CD14-positive monocyte (primary cell): ENCODE measurements at regions not wholly inside any gene's neighbourhood (a gene's known extent, or its start where the extent isn't known, plus 50 kb on each side); places are given as distances from the start of the nearest gene placed in this dataset.

Experiments used
- DNase-seq, 3 donors: peaks; one replicate each; pipeline ENCODE4 v3.0.0-alpha.2; 2011 to 2022
- H2AFZ ChIP-seq: 2 replicates; pipeline ENCODE4 v1.6.0; 2012; ENCODE audit warnings: mild to moderate bottlenecking, low read depth, low read length, inconsistent platforms; ENCODE audit not compliant: insufficient read depth, poor library complexity, severe bottlenecking
- H3K27ac ChIP-seq, 2 donors: 1 replicate in 1 of 2; 2 replicates in 1 of 2; pipeline ENCODE4 v1.5.1; 2012 to 2013; ENCODE audit warnings: low read length in 2 of 2, control low read depth in 1 of 2, inconsistent platforms in 1 of 2, low read depth in 1 of 2, mild to moderate bottlenecking in 1 of 2
- H3K27me3 ChIP-seq, 2 donors: one replicate each; pipeline versions ENCODE4 v1.6.0 to v1.6.1; 2011 to 2013; ENCODE audit warnings: low read length in 2 of 2; ENCODE audit not compliant: control insufficient read depth in 2 of 2, insufficient read depth in 2 of 2
- H3K36me3 ChIP-seq, 2 donors: replicated peaks in 1 of 2; 1 replicate in 1 of 2; 2 replicates in 1 of 2; pipeline versions ENCODE4 v1.5.1 to v1.6.1; 2012 to 2013; ENCODE audit warnings: low read length in 2 of 2, control low read depth in 1 of 2, inconsistent platforms in 1 of 2, mild to moderate bottlenecking in 1 of 2; ENCODE audit not compliant: insufficient read depth in 2 of 2, control insufficient read depth in 1 of 2
- H3K4me1 ChIP-seq, 2 donors: 1 replicate in 1 of 2; 2 replicates in 1 of 2; pipeline versions ENCODE4 v1.5.1 to v1.6.1; 2012 to 2013; ENCODE audit warnings: low read length in 2 of 2, control low read depth in 1 of 2, inconsistent platforms in 1 of 2, mild to moderate bottlenecking in 1 of 2, moderate library complexity in 1 of 2; ENCODE audit not compliant: insufficient read depth in 2 of 2, control insufficient read depth in 1 of 2
- H3K4me2 ChIP-seq: replicated peaks from 2 replicates; pipeline ENCODE3; 2012; ENCODE audit warnings: low read length, moderate library complexity, mild to moderate bottlenecking; ENCODE audit not compliant: poor library complexity, severe bottlenecking; ENCODE audit errors: extremely low read depth
- H3K4me3 ChIP-seq, 3 experiments: fragments of 200-600 bp in 1 of 3; sonication (generic) in 1 of 3; replicated peaks in 1 of 3; 1 replicate in 2 of 3; 2 replicates in 1 of 3; pipeline ENCODE4 v1.5.1; 2011 to 2013; ENCODE audit warnings: low read length in 3 of 3, mild to moderate bottlenecking in 3 of 3, control low read depth in 2 of 3, low read depth in 2 of 3, inconsistent platforms in 1 of 3, moderate library complexity in 1 of 3
- H3K79me2 ChIP-seq: 2 replicates; pipeline ENCODE4 v1.6.0; 2012; ENCODE audit warnings: mild to moderate bottlenecking, control low read depth, inconsistent platforms, low read length, moderate library complexity; ENCODE audit not compliant: insufficient read depth
- H3K9ac ChIP-seq: 2 replicates; pipeline ENCODE4 v1.6.0; 2017; ENCODE audit warnings: low read length, mild to moderate bottlenecking; ENCODE audit not compliant: insufficient read depth, poor library complexity, severe bottlenecking
- H3K9me3 ChIP-seq, 2 donors: replicated peaks in 1 of 2; 1 replicate in 1 of 2; 2 replicates in 1 of 2; pipeline versions ENCODE4 v1.5.1 to v1.6.1; 2012 to 2013; ENCODE audit warnings: low read length in 2 of 2, control low read depth in 1 of 2; ENCODE audit not compliant: control insufficient read depth in 1 of 2, insufficient read depth in 1 of 2
- H4K20me1 ChIP-seq: 2 replicates; pipeline ENCODE4 v1.6.0; 2012; ENCODE audit warnings: mild to moderate bottlenecking, low read length, control low read depth, moderate library complexity; ENCODE audit not compliant: insufficient read depth
- H3K27ac Mint-ChIP-seq, 7 donors: one replicate each; pipeline ENCODE4 v1.8.0; 2020; ENCODE audit warnings: mild to moderate bottlenecking in 7 of 7, mixed read lengths in 7 of 7, moderate library complexity in 6 of 7, inconsistent platforms in 2 of 7
- H3K27me3 Mint-ChIP-seq, 3 donors: one replicate each; pipeline ENCODE4 v1.8.0; 2021 to 2022; ENCODE audit warnings: low read depth in 3 of 3, mild to moderate bottlenecking in 3 of 3, mixed read lengths in 3 of 3, moderate library complexity in 3 of 3, inconsistent platforms in 1 of 3
- H3K36me3 Mint-ChIP-seq, 2 donors: one replicate each; pipeline ENCODE4 v1.8.0; 2020; ENCODE audit warnings: mixed read lengths in 2 of 2, inconsistent platforms in 1 of 2, mild to moderate bottlenecking in 1 of 2
- H3K4me1 Mint-ChIP-seq: one replicate; pipeline ENCODE4 v1.8.0; 2020; ENCODE audit warnings: mild to moderate bottlenecking, mixed read lengths
- H3K4me3 Mint-ChIP-seq, 2 donors: one replicate each; pipeline ENCODE4 v1.8.0; 2020; ENCODE audit warnings: mild to moderate bottlenecking in 2 of 2, mixed read lengths in 2 of 2, moderate library complexity in 1 of 2
- H3K9me3 Mint-ChIP-seq, 7 donors: one replicate each; pipeline ENCODE4 v1.8.0; 2020 to 2022; ENCODE audit warnings: mixed read lengths in 7 of 7, mild to moderate bottlenecking in 6 of 7, moderate library complexity in 6 of 7, inconsistent platforms in 2 of 7
- WGBS: methylation state at CpG from one replicate; pipeline ENCODE4 v1.1.5; 2013; ENCODE audit warnings: missing lambda C conversion rate; ENCODE audit not compliant: insufficient coverage; 5-methylcytosine and 5-hydroxymethylcytosine counted together
- intact Hi-C, 2 donors: fragments of 100-400 bp; cut with micrococcal nuclease; formaldehyde crosslinking; loops; one replicate each; pipeline versions ENCODE4 v1.15.0 to v1.15.1; 2023
- TF ChIP-seq, protein P1 (sequence below): fragments of 200-600 bp; IDR thresholded peaks from one replicate; pipeline ENCODE4 v1.8.0; 2022; ENCODE audit warnings: antibody characterized with exemption, mild to moderate bottlenecking

DNA sequence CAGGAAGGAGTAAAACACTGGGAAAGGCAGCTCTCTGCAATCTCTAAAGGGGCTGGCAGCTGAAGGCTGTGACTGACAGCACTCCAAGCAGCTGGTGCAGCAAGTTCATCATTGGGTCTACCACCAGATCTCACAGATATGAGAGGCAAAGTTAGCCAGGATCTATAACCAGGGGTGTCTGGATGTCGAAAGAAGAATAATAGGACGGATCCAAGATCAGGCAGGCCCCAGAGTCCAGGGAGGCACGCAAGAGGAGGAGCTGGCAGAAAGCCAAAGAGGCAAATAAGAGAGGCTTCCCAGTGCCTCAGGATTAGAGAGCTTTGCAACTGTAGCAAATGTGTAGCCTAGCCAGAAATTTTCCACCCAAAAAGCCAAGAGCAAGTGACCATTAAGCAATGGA lies 77.1 kb downstream of the RBMXL2 start:
- intact Hi-C loops, result no loop called here
- WGBS, result 89% methylated on average over 3 of the region's 3 CpGs
- no peaks in the 10 kb centered on the region for H3K9me3 ChIP-seq
- no peak overlapping the region for H3K4me3 Mint-ChIP-seq
- H3K36me3 Mint-ChIP-seq, result no peaks in the 10 kb centered on the region
- H4K20me1 ChIP-seq, result no peaks in the 10 kb centered on the region
- H3K9ac ChIP-seq, result no peak overlapping the region
- H3K79me2 ChIP-seq, result no peaks in the 10 kb centered on the region
- H3K4me2 ChIP-seq, result no peak overlapping the region
- H3K27me3 ChIP-seq, result no peaks in the 10 kb centered on the region
- H3K36me3 ChIP-seq, result no peaks in the 10 kb centered on the region
- no peaks in the 10 kb centered on the region for H3K9me3 Mint-ChIP-seq
- no peaks in the 10 kb centered on the region for H3K4me1 ChIP-seq
- TF ChIP-seq, protein P1, sequence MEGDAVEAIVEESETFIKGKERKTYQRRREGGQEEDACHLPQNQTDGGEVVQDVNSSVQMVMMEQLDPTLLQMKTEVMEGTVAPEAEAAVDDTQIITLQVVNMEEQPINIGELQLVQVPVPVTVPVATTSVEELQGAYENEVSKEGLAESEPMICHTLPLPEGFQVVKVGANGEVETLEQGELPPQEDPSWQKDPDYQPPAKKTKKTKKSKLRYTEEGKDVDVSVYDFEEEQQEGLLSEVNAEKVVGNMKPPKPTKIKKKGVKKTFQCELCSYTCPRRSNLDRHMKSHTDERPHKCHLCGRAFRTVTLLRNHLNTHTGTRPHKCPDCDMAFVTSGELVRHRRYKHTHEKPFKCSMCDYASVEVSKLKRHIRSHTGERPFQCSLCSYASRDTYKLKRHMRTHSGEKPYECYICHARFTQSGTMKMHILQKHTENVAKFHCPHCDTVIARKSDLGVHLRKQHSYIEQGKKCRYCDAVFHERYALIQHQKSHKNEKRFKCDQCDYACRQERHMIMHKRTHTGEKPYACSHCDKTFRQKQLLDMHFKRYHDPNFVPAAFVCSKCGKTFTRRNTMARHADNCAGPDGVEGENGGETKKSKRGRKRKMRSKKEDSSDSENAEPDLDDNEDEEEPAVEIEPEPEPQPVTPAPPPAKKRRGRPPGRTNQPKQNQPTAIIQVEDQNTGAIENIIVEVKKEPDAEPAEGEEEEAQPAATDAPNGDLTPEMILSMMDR, result no peak
- no peak overlapping the region for H3K4me3 ChIP-seq
- no peaks in the 10 kb centered on the region for H3K27me3 Mint-ChIP-seq
- DNase-seq, result no peak
- no peak overlapping the region for H3K27ac ChIP-seq
- H3K4me1 Mint-ChIP-seq, result no peaks in the 10 kb centered on the region
- no peak overlapping the region for H2AFZ ChIP-seq
- no peak overlapping the region for H3K27ac Mint-ChIP-seq

DNA sequence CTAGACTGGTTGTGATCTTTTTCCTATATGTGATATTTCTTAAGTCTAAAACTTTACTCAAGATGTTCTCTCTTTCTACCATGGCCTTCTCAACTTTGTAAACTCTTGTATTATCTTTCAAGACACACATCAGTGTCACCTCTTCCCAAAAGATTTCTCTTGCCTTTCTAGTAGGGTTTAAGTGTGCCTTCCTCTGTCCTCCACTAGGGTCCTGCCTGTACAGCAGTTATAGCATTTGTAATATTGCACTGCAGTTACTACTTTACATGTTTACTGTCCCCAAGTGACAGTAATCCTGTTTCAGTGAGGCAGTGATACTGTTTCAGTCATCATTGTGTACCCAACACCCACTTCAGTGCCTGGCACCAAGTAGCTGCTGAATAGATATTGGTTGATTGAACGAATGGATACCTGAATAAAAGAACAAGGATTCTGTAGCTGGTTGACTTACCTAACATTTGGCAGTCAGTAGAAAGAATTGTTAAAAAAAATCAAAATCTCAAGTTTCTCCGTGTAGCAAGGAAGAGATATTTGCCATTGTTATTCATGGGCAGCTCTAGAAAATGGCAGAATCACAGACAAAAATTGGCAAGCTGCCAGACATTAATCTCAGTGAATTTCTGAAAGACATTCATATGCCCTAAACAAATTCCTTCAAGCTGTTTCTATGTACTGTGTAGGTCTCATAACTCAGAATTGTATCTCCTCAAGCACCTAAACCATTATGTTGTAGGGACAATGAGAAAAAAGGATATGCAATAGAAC lies 79.4 kb downstream of the RBMXL2 start:
- no peaks in the 10 kb centered on the region for H3K36me3 Mint-ChIP-seq
- WGBS, result 83% methylated on average over 1 of the region's 2 CpGs

More for the DNA sequence above, 79.4 kb downstream of the RBMXL2 start:
- no peak overlapping the region for H3K27ac ChIP-seq
- Mint-ChIP-seq H3K4me3 (no peak overlapping the region), H3K27ac (no peak overlapping the region), H3K4me1 (no peaks in the 10 kb centered on the region), H3K27me3 (no peaks in the 10 kb centered on the region), H3K9me3 (no peaks in the 10 kb centered on the region)
- H3K27me3 ChIP-seq, result no peaks in the 10 kb centered on the region
- H3K4me2 ChIP-seq, result no peak overlapping the region
- no peak for DNase-seq
- intact Hi-C loops, result no loop called here
- H3K9me3 ChIP-seq, result no peaks in the 10 kb centered on the region
- TF ChIP-seq, protein P1, result no peak
- H3K9ac ChIP-seq, result no peak overlapping the region
- H2AFZ ChIP-seq, result no peak overlapping the region
- no peaks in the 10 kb centered on the region for H3K36me3 ChIP-seq
- no peaks in the 10 kb centered on the region for H4K20me1 ChIP-seq
- H3K4me3 ChIP-seq, result no peak overlapping the region
- no peaks in the 10 kb centered on the region for H3K4me1 ChIP-seq
- no peaks in the 10 kb centered on the region for H3K79me2 ChIP-seq
